GM12878 (cell line): ENCODE measurements at regions not wholly inside any gene's neighbourhood (a gene's known extent, or its start where the extent isn't known, plus 50 kb on each side); places are given as distances from the start of the nearest gene placed in this dataset.

Experiments
- BRCA1 ChIP-seq: IDR thresholded peaks from 2 replicates; pipeline ENCODE4 v1.6.1; 2011; ENCODE audit warnings: low read depth, low read length, improper control_type of control experiment
- CBFB ChIP-seq: IDR thresholded peaks from 2 replicates; pipeline ENCODE4 v1.6.1; 2016; ENCODE audit warnings: antibody characterized with exemption, low read depth
- CHD1 ChIP-seq: IDR thresholded peaks from 2 replicates; pipeline ENCODE4 v1.6.1; 2012; ENCODE audit warnings: low read depth, low read length, improper control_type of control experiment
- CTCF ChIP-seq, 3 experiments: IDR thresholded peaks in 2 of 3; conservative IDR thresholded peaks in 1 of 3; 2 replicates each; pipeline ENCODE4 v1.5.1; 2011; ENCODE audit warnings: low read depth in 3 of 3, low read length in 3 of 3, mild to moderate bottlenecking in 3 of 3, control low read depth in 2 of 3, moderate library complexity in 2 of 3, inconsistent platforms in 1 of 3, mixed read lengths in 1 of 3; ENCODE audit not compliant: control insufficient read depth in 2 of 3, insufficient read depth in 1 of 3; ENCODE audit errors: extremely low read depth in 1 of 3
- HCFC1 ChIP-seq: fragments of 150-350 bp; IDR thresholded peaks from 2 replicates; pipeline ENCODE4 v1.6.1; 2014; ENCODE audit warnings: low read length
- MEF2A ChIP-seq: IDR thresholded peaks from 2 replicates; pipeline ENCODE4 v1.6.1; 2011; ENCODE audit warnings: low read depth, mild to moderate bottlenecking, low read length, moderate library complexity; ENCODE audit not compliant: insufficient read depth
- ZBTB4 ChIP-seq: fragments of 450-650 bp; formaldehyde crosslinking; IDR thresholded peaks from 2 replicates; pipeline ENCODE4 v1.4.0; 2022; ENCODE audit warnings: mild to moderate bottlenecking, moderate library complexity

- TF ChIP-seq HCFC1 (no peak), CTCF (IDR thresholded peaks at IDR 0.05 in 2 of 3, conservative IDR thresholded peaks at IDR 0.05 in 1 of 3; ENCODE audit: control insufficient read depth in 2 of 3, extremely low read depth in 1 of 3, insufficient read depth in 1 of 3, low read depth in 3 of 3, low read length in 3 of 3) (no peak), ZBTB4 (no peak), MEF2A (no peak), CHD1 (no peak), BRCA1 (no peak), CBFB (no peak)
These were observed 525.8 kb downstream of the STK39 start for GRCh38 chr2:167721593-167721992.
